ENCODE measurements at regions not wholly inside any gene's neighbourhood (a gene's known extent, or its start where the extent isn't known, plus 50 kb on each side); places are given as distances from the start of the nearest gene placed in this dataset.
"Not testable (repeated sequence)": the region's sequence is repeated elsewhere in the genome, so short reads cannot be mapped to it uniquely, and the experiment has no call there.

DNA sequence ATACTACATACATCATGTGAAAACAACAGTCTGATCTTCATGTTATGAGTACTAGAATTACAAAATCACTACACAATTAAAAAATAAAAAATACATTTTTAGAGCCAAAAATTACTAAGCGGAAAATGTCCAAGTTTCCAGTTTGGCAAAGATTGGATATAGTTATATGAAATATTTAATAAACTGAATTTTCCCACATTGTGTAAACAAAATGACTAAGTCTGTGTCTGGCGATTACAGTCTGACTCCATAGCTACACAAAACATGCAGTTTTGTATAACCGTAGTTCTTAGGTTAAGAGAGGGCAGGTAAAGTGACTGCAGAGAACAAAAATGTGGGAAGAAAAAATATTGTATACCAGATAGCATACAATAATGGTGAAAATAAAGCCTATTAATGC, 59.2 kb upstream of the TMEM47 start:
- DNase-seq (ENCODE audit: low read depth, low spot score): no peak

DNA sequence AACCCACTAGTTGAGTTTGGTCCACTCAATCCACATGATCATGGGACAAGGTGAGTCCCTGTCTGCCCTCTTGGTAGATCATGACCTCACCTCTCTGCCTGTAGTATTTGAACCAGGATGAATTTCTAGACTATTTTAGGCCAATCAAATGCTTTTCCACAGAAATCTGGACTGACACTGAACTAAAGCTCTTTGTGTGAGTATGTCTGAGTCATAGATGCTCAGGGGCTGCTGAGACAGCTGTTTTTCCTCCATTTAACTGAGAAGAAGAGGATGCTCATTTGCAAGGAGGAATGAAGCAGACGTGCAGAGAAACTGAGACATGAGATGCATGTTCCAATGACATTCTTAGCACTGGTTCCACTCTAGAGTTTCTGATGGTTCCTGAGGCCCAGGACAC, 77.3 kb upstream of the TMEM47 start:
- DNase-seq (ENCODE audit: low read depth, low spot score): no peak

DNA sequence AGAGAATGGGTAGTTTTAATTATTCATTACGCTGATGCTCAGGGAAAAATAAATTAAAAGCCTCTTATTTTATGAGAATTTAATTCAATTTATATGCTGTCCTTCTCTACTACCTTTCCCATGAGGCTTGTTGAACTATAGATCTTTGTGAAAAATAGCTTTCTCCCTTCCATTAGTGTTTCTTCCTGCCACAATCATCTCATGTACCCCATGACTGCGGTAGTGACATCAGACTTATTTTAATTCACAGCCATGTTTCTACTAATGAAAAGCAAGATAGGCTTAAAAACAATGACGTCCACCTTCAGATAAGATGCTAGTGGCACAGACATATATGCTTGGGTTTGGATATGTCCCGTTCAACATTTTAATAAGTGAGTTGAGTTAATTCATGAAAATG, 87.4 kb upstream of the TMEM47 start:
- no peak for DNase-seq (ENCODE audit: low read depth, low spot score)

DNA sequence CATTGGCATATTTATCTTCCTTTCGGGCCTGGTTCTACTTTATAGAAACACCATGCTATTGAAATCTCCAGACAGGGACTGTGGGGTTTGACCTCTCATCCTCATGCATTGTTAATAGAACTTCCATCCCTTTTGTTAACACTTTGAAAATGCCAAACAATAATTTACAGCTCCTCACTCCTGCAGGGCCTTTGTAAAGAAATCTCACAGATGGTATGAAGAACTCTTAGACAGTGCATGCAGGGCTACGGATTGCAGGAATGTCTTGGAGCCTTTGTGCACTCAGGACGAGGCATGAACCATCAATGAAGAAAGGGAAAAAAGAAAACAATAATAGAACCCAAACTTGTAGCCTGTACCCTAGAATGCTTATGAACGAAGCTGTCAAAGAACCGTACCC, 92.8 kb upstream of the TMEM47 start:
- DNase-seq (ENCODE audit: low read depth, low spot score): no peak

DNA sequence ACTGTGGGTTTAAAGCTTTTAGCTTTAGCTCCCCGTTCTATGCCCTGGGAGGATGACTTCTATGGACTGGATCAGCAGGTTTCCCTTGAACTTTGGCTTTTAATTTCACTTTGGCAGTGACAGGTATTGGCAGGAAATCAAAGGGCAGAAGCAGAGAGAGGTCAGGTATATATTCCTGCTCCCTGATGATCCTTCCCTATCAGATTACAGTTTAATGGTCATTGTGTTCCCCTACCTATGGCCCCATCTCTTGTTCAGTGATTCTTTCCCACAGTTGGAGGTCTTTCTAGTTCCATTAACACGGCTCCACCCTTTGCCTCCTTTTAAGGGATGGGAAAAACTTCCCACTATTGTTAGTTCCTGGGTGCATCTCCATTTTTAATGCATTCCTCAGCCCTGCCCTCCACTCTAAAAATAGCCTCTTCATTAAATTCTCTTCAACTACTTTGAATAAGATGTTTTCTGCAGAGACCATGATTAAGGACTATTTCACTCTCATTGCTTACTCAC, 107.8 kb upstream of the TMEM47 start:
- no peak for DNase-seq (ENCODE audit: low read depth, low spot score)

DNA sequence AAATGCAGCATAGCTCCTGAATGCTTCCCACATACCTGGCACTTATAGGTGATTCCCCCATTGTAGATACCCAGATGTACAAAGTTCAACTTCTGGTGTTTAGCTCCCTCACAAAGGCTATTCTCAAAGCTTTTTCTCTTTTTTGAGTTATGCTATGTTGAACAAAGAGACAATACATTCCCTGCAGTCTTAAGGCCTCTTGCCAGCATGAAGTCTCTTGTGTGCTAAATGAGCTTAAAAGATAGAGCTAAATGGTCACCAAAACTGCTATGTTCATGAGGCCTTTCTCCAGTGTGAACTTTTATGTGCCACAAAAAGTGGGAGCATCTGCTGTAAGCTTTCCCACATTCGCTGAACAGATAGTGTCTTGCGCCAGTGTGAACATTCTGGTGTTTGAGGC, 111.2 kb upstream of the TMEM47 start:
- DNase-seq (ENCODE audit: low read depth, low spot score): no peak

DNA sequence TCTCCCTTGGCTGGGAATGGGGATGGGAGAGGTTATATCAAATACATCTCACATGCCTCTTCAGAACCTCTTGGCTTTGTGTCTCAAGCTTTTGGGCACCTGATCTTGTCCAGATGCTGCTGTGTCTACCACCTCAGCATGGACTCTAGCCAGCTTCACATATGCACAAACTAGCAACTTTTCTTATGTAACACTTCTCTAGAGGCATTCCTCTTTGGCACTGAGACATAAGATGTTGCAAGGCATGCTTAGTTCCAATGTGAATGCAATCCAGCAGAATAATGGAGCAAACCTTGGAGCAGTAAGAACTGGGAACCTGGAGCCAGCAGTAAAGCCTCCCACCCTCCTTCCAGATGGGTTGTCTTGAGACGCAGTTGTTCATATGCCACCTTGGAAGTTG, 113.4 kb upstream of the TMEM47 start:
- DNase-seq (ENCODE audit: low read depth, low spot score): no peak

DNA sequence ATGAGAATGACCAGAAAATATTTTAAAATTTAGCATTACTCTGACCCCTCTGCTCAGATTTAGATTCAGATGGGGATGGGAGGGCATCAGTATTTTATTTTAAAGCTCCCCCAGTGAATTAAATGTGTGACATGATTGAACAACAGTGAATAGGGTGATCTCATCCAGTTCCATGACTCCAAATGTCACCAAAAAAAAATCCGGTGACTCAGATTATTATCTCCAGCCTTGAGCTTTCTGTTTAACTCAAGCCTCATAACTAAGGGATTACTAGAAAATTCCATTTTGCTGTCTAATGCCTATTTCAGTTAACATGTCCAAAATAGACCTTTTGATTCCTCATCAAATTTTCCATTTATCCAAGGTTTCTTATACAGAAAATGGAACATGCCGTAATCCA, 121.8 kb upstream of the TMEM47 start:
- DNase-seq (ENCODE audit: low read depth, low spot score): no peak

DNA sequence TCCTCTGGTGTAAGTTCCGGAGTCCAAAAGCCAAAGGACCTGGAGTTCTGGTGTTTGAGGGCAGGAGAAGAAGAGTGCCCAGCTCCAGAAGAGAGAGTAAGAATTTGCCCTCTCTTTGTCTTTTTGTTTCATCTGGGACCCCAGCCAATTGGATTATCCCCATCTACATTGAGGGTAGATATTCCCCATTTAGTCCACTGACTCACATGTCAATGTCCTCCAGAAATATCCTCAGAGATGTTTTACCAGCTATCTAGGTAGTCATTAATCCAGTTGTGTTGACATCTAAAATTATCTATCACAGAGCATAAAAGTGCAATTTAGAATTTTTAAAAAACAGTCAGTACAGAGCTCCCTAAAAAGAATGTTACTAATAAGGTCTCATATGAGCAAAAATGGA, 132.9 kb upstream of the TMEM47 start:
- no peak for DNase-seq (ENCODE audit: low read depth, low spot score)

DNA sequence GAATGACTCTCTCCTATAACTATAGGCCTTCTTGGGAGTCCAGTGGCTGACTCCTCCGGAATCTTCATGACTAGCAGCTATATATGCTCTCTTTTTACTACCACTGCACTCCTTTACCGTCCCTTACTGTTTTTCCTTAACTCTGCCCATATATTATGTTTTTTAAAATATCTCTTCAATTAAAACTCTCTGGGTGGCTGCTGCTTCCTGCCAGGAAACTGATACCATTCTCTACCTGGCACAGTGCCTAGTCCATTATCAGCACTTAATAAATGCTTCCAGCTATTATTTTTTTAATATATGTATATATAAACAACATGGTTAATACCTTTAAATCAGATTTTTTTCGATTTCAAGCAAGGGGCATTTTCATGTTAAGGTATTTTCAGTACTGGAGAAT, 136.6 kb upstream of the FAM47B start:
- DNase-seq (ENCODE audit: low read depth, low spot score): no peak

DNA sequence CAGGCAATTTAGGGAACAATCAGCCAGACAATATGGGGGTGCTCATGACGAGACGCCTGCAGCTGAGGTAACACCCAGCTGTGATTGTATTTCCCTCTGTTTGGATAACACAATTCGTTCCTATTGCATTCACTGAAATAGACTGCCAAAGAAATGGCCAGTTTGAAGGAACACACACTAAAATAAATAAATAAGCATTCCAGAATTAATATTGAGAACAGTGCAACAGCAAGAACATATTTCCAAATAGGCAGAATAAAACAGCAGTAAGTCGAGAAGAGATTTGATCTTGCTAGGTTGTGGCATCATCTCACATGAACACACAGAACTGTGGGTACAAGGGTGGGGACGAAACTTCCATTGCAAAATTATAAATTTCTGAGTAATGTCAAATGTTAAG, 133.5 kb upstream of the FAM47B start:
- no peak for DNase-seq (ENCODE audit: low read depth, low spot score)

DNA sequence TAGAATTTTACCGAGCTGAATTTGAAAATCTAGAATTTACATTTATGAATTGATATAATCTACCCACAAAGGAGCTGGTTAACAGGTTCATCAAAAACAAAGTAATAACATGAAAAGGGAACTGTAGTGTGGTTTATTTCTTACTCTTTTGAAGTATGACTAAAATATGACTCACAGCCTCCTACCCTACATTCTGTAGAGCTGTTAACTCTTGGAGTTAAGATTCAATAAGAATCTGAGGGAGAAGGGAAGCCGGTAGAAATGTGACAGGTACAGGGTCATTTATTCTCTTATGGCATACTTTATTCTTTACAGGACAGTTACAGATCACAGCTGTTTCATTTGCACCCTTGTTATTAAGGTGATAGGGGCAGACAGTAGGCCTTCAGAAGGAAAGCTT, 132.2 kb upstream of the FAM47B start:
- no peak for DNase-seq (ENCODE audit: low read depth, low spot score)

DNA sequence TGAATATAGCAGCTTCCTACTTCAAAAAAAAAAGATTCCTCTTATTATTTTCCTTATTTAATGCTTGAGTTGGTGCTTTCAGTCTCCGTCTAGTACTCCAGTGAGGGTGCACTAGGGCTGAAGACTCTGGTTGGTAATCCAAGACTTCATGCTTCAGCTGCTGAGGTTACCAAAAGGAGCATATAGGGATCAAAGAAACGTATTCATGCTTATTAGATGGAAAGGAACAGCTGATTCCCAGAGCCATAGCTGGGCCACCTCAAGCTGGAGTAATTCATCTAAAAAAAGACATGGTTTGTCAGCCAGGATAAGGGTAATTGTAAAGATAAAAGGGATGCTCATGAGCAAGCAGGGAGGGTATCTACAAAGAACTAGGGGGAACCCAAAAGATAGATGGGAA, 131.7 kb upstream of the FAM47B start:
- no peak for DNase-seq (ENCODE audit: low read depth, low spot score)

DNA sequence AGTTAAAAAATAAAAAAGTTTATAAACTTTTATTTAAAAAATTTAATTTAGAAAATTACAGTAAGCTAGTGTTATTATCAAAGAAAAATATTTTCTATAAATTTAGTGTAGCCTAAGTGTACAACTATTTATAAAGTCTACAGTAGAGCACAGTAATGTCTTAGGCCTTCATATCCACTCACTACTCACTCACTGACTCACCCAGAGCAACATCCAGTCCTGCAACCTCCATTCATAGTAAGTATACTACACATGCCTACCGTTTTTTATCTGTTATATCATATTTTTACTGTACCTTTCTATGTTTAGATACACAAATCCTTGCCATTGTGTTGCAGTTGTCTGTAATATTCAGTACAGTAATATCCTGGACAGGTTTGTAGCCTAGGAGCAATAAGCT, 129.0 kb upstream of the FAM47B start:
- DNase-seq (ENCODE audit: low read depth, low spot score): no peak

DNA sequence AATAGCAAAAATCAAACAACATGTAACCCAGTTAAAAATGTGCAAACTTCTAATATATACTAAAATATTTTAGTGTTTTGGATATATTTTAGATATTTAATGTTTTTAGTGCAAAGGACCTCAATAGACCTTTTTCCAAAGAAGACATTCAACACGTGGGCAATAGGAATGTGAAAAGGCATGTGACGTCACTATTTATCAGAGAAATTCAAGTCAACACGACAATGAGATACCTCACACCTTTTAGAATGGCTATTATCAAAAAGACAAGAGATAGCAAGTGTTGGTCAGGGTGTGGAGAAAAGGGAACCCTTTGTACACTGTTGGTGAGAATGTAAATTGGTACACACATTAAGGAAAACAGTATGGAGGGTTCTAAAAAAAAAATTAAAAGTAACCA, 115.6 kb upstream of the FAM47B start:
- DNase-seq (ENCODE audit: low read depth, low spot score): no peak

DNA sequence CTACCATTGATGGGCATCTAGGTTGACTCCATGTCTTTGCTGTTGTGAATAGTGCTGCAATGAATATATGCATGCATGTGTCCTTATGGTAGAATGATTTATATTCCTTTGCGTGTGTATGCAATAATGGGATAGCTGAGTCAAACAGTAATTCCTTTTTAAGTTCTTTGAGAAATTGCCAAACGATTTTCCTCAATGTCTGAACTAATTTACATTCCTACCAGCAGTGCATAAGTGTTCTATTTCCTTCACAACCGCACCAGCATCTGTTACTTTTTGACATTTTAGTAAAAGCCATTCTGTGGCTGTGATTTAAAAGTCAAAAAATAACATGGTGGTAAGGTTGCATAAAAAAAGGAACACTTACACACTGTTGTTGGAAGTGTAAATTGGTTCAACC, 103.1 kb upstream of the FAM47B start:
- DNase-seq (ENCODE audit: low read depth, low spot score): no peak

DNA sequence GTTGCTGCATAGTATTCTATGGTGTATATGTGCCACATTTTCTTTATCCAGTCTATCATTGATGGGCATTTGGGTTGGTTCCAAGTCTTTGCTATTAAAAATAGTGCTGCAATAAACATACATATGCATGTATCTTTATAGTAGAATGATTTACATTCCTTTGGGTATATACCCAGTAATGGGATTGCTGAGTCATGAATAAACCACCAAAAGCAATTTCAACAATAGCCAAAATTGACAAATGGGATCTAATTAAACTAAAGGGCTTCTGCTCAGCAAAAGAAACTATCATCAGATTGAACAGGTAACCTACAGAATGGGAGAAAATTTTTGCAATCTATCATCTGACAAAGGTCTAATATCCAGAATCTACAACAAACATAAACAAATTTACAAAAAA, 101.4 kb upstream of the FAM47B start:
- DNase-seq (ENCODE audit: low read depth, low spot score): not testable (repeated sequence)

DNA sequence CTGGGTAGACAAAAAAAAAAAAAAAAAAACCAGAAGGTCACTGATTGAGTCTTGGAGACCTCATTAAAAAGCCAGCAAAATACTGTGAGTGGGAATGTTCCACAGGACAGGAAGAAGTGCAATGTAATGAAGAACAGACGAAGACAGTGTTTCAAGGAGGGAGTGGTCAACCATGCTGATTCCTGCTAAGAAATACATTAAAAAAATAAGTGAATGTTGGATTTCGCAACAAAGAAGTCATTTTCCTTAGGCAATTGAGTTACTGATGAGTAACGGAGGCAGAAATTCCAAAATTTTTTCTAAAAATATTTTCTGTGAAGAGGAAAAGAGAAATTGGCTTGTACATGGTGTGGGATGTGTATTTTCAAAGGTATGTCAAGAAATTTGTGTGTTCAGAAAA, 94.3 kb upstream of the FAM47B start:
- no peak for DNase-seq (ENCODE audit: low read depth, low spot score)

DNA sequence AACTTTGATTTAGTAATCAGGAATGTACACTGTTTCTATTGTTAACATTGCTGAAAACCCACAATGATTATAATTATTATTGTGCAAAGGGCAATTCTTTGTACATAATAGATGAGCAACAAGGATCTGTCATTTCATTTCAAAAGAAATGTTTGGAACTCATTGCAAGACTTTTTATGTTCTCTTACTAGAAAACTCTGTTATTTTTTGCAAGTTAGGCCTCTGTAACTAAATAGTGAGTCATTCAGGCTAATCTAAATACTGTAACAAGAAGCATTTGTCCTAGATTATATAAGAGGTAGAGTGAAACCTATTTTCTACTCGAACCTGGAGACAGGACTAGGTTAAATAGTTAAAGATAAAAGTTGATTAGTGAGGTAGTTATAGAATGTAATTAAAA, 93.2 kb upstream of the FAM47B start:
- DNase-seq (ENCODE audit: low read depth, low spot score): no peak

DNA sequence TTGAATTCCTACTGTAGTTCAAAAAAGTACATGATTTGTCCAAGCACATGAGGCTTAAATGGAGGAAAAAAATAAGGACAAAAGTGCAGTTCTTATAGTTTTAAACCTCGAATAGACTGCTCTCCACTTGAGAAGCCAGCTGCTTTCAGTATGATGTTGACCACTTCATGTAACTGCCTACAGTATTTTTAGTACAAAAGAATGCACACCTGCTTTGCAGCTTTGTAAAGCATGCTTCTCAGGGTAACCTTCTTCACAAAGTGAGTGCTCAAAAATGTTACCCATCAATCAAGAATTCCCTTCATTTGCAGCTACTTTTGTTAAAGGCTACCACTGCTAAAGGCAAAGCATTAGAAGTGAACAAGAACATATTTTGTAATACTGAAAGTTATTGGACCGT, 83.4 kb upstream of the FAM47B start:
- DNase-seq (ENCODE audit: low read depth, low spot score): no peak

DNA sequence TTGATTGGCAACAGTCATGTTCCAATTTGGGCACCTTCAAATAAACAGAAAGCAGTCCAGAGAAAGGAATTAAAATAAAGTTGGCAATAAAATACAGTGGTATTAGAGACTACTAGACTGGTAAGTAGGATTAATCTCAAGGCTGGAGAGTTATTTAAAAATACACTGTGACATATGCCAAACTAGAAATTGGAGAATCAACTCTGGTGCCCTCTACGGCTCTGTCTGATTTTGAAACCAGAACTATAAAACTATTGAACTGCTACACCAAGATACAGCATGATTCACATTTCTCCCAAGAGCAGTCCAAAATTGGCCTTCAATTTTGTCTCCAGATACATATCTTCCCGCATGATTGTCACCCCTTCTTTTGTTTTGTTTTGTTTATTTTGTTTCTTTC, 78.7 kb upstream of the FAM47B start:
- DNase-seq (ENCODE audit: low read depth, low spot score): no peak

DNA sequence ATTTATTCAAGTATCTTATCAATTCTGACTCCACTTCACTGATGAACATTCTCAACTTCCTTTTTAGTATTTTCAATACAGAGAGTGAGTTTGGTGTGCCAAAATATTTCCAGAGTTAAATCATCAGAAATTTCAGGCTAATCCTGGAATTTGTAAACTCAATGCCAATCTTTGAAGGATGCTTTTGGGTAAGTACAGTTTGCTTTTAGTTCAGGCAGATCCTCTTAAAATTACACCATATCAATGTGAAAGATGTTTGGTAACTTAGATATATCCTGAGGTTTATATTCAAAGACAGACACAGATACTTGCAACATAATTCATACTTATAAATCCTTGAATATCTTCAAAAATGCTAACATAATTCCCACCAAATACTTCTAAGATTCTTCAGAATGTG, 76.0 kb upstream of the FAM47B start:
- DNase-seq (ENCODE audit: low read depth, low spot score): no peak

DNA sequence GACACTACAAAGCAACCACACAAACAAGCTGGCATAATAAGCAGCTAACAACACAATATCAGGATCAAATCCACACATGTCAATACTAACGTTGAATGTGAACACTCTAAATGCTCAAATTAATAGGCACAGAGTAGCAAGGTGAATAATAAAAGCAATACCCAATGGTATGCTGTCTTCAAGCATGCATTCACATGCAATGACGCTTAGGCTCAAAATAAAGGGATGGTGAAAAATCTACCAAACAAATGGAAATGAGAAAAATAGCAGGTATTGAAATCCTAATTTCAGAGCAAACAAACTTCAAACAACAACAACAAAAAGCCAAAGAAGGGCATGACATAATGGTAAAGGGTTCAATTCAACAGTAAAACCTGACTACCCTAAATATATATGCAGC, 74.0 kb upstream of the FAM47B start:
- no peak for DNase-seq (ENCODE audit: low read depth, low spot score)

DNA sequence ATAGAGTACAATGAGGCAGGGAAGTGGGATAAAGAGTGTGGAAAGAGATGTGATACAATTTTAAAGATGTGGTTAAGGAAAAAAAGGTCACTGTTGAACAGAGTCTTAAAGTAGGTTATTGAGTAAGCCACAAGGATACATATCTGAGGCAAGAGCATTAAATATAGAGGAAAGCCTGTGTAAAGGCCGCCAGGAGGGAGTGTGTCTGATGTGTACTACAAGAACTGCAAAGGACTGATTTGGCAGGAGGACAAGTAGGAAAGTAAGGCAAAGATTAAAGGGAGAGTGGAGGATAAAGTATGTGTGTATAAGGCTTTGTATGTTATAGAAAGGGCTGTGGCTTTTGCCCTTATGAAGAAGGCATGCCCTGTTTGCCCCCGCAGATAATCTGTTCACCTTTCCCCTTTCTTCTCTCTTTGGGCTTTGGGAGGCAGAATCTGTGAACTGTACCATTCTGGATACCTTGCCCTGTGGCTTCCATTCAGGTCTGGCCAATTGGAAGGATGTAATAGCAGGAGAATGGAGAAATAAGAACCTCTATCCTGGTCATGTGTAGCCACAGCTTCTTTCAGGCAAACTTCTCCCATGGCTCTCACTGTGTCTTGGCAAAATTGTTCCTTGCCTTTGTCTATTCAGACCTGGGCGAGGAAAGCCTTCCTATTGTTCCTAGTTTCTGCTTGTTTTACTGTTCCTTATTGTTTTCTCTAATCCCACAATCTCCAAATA, 68.9 kb upstream of the FAM47B start:
- no peak for DNase-seq (ENCODE audit: low read depth, low spot score)
